T-helper 2 cell treated with Interferon-gamma antibody and Interleukin-4, amounts not matched to agents 100 ng/mL and 5 ng/mL, for 36 hours (primary cell): ENCODE measurements at regions not wholly inside any gene's neighbourhood (a gene's known extent, or its start where the extent isn't known, plus 50 kb on each side); places are given as distances from the start of the nearest gene placed in this dataset.

ENCODE experiments used
- intact Hi-C: fragments of 100-400 bp; cut with micrococcal nuclease; formaldehyde crosslinking; loops from one replicate; pipeline ENCODE4 v1.15.1; 2023

GRCh38 chr5:155834271-155834975 lies 492.5 kb upstream of the SGCD start:
- intact Hi-C loops: no loop called here

GRCh38 chr5:155836089-155836803 lies 490.7 kb upstream of the SGCD start:
- intact Hi-C loops: no loop called here

- intact Hi-C loops: no loop called here
Observed at GRCh38 chr5:155838394-155838793, 488.6 kb upstream of the SGCD start.

- intact Hi-C loops: no loop called here
Observed at GRCh38 chr5:155839251-155840037, 487.5 kb upstream of the SGCD start.

GRCh38 chr5:155844542-155844941 lies 482.4 kb upstream of the SGCD start:
- intact Hi-C loops: no loop called here

DNA sequence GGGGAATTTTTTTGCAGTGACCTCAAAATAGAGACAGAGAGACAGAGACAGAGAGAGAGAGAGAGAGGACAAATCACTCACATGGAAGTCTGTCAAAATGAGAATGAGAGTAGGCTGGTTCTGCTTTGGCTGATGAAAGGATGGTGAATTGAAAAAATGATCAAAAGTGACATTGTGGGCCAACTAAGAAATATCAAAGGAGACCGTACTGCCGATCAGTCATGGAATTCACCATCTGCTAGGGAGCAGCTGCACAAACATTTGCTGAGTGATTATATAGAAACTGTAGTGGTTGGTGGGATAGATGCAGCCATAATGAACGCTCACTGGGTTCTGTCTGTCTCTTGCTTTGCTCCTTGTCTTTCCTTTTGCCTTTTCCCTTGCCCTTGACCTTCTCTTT lies 476.6 kb upstream of the SGCD start:
- intact Hi-C loops: no loop called here

- intact Hi-C loops: no loop called here
Observed at GRCh38 chr5:155866971-155867370, 460.0 kb upstream of the SGCD start.

- intact Hi-C loops: no loop called here
Observed at GRCh38 chr5:155867522-155868088, 459.4 kb upstream of the SGCD start.

DNA sequence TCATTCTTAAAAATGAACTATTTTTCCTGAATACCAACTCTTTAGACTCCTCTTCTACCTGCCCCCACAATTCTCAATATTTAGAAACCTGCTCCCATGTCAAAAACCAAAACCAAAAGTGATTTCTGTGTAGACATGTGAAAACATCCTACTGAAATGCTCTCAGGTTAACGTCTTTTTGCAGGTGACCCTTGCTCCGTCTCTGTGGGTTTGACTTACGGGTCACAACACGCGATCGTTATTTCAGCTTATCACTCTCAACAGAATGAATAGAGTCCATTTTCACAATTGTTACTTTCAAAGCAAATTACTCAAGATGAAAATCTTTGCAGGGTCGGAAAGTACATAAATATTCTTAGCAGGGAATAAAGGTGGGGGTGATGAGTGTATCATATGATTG lies 456.3 kb upstream of the SGCD start:
- intact Hi-C loops: no loop called here

- intact Hi-C loops: no loop called here
Observed at GRCh38 chr5:155871623-155872022, 455.3 kb upstream of the SGCD start.

GRCh38 chr5:155872629-155873220 lies 454.2 kb upstream of the SGCD start:
- intact Hi-C loops: no loop called here

GRCh38 chr5:155878991-155879575 lies 447.9 kb upstream of the SGCD start:
- intact Hi-C loops: no loop called here

DNA sequence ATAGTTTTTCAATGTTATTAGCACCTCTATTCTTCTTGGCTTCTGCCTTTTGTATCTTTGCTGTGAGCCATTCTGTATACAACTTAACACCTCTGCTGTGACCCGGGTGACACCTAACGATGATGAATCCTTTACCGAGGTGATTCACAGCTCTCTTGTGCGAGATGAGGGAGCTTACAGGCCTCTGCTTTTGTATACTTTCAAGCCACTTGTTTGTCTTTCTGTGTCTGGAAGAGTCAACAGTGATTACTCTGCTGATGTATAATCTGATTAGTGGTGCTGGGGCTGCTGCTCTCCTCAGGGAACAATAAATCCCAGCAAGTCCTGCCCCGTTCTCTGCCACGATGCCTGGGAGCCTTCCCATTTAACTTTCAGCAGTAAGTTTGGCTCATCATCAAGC lies 442.9 kb upstream of the SGCD start:
- intact Hi-C loops: no loop called here

DNA sequence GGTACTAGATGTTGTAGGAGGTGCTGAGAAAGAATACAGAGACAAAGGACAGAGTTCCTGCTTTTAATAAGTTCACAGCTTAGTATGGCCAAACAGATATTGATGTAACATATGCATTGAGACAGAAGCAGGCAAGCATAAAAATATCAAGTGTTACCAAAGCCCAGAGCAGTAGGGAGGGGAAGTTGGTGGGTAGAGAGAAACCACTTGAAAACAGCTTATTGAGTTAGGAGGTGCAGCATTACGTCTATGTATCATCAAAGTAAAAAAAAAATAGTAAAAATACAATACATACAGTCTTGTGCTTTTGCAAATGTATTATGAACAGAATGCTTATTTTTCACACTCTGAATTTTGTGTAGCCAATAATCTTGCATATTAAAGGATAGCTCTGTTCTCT lies 441.8 kb upstream of the SGCD start:
- intact Hi-C loops: no loop called here

DNA sequence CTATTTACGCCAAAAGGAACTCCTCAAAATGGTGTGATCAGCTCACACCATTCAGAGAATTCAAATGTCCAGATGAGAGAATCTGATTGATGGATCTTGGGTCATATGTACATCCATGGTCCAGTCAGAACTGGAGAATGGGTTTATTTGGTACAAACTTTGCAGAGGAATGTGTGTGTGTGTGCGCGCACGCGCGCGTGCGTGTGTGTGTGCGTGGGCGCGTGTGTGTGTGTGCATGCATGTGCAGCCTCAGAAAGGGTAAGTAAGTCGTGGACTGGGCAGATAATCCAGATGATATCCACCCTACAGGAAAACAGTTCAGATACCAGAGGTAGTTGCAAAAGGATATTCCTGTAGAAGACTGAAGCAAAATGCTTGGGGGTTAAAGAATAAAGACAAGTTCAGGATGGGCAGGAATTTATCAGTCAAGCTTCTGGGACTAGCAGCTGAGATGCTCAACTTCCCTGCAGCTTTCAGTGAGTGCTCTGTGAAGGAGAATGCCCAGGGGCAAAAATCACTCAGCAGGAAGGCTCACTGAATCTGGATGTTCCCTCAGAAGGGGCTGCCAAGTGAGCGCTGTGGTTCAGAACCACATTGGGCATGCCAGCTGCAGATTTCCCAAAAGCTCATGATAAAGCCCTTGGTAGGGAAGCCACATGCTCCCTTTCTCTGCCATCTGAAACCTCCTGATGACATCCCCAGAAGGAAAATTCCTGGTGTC lies 440.5 kb upstream of the SGCD start:
- intact Hi-C loops: no loop called here

DNA sequence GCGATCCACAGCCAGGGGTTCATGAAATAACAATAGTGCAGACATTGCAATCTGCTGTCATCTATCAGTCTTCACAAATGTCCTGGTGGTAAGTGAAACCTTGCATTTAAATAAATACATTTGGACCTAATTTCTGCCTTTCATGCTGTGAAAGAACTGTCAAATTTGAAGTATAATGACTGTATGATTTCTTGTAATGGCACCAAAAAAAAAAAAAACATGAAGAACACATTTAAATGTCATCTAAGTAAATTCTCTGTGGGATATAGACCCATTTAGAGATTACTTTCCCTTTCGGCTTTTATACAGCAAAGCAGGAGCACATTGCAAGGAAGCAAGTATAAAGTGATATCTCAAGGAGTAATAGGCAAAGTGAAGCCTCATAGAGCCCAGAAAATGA lies 431.5 kb upstream of the SGCD start:
- intact Hi-C loops: no loop called here

DNA sequence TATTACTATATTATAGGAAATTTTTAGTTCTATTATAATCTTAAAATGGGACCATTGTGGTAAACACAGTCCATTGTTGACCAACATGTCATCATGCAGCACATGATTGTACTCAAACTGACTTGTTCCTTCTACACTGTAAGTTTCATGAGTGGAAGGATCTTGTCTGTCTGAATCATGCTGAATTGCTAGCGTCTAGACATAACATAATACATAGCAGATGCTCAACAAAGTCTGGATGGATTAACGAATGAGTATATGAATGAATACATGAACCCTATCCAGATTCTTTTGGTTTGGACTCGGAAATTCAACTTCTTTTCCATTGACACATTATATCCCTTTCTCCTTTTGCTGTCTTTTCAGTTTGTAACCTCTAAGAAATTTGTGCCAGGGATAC lies 429.2 kb upstream of the SGCD start:
- intact Hi-C loops: no loop called here

DNA sequence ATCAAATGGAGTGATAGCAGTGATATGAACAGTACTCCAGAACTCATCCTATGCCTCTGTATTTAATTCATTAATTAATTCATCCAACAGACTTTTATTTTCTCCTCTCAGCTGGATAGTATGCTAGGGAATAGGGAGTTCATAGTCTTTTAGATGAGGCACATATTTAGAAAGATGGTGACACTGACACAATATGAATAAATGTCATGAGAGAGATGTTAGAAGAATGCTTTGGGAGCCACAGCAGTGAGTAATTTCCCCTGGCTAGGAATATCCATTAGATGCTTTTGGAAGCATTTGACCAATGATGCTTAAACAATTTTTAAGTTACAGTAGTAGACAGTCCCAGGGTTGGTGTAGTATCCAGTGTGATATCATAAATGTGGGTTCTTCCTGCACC lies 428.7 kb upstream of the SGCD start:
- intact Hi-C loops: no loop called here

DNA sequence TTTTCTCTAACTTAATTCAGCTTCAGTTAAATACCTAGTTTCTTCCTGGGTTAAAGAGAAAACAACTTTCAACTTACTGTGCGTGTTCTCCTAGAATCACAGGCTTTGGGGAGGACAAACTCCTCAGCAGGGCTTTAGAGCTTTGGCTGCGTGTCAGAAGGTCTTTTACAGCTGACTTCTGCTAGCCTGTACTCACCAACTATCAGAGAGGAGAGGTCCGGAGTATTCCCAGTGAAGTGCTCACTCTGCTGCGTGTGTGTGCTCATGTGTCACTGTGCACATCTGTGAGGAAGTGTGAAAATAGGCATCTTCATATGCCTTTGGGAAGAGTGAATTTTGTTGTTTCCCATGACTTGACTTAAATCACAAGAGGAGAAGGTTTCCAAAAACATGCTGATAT lies 423.2 kb upstream of the SGCD start:
- intact Hi-C loops: no loop called here

GRCh38 chr5:155905364-155905763 lies 421.6 kb upstream of the SGCD start:
- intact Hi-C loops: no loop called here

GRCh38 chr5:155906046-155906445 lies 420.9 kb upstream of the SGCD start:
- intact Hi-C loops: no loop called here
